WTC11 (cell line): ENCODE measurements at regions not wholly inside any gene's neighbourhood (a gene's known extent, or its start where the extent isn't known, plus 50 kb on each side); places are given as distances from the start of the nearest gene placed in this dataset.

ENCODE experiments used
- ATAC-seq: fragments of 200-7000 bp; cut with Tn5 transposase; 2 replicates; pipeline ENCODE4 v1.10.0; 2021; ENCODE audit warnings: mild to moderate bottlenecking, moderate library complexity
- CTCF ChIA-PET: fragments of 300-600 bp; sonication (Branson Sonifier 250); formaldehyde crosslinking; loops from one replicate; lab custom pipeline; 2021; ENCODE audit warnings: antibody characterized with exemption; lab: Charles Lee
- POLR2A ChIA-PET: fragments of 350-600 bp; sonication (Branson Sonifier 250); formaldehyde crosslinking; loops from one replicate; lab custom pipeline; 2021; ENCODE audit warnings: antibody characterized with exemption; lab: Charles Lee
- DNase-seq: peaks from one replicate; pipeline ENCODE4 v3.0.0; 2021; ENCODE audit warnings: low spot score
- H3K27ac Mint-ChIP-seq: 2 replicates; pipeline ENCODE4 v1.8.0; 2021; ENCODE audit warnings: mixed read lengths
- H3K27me3 Mint-ChIP-seq: 2 replicates; pipeline ENCODE4 v1.8.0; 2021; ENCODE audit warnings: low read depth, mild to moderate bottlenecking, moderate library complexity, mixed read lengths
- H3K36me3 Mint-ChIP-seq: 2 replicates; pipeline ENCODE4 v1.8.0; 2021; ENCODE audit warnings: mixed read lengths
- H3K4me1 Mint-ChIP-seq: 2 replicates; pipeline ENCODE4 v1.8.0; 2022; ENCODE audit warnings: mixed read lengths
- H3K4me3 Mint-ChIP-seq: 2 replicates; pipeline ENCODE4 v1.8.0; 2021; ENCODE audit warnings: mild to moderate bottlenecking, moderate library complexity, mixed read lengths
- H3K9me3 Mint-ChIP-seq: 2 replicates; pipeline ENCODE4 v1.8.0; 2021; ENCODE audit warnings: mixed read lengths
- AFF4 ChIP-seq: sonication (generic); formaldehyde crosslinking; IDR thresholded peaks from 2 replicates; pipeline ENCODE4 v1.8.1; 2023; ENCODE audit warnings: mild to moderate bottlenecking, missing genetic modification reagents, borderline replicate concordance
- ATF6 ChIP-seq: sonication (generic); formaldehyde crosslinking; IDR thresholded peaks from 2 replicates; pipeline ENCODE4 v1.8.1; 2023; ENCODE audit warnings: mild to moderate bottlenecking, missing genetic modification reagents
- E2F4 ChIP-seq: sonication (generic); formaldehyde crosslinking; IDR thresholded peaks from 2 replicates; pipeline ENCODE4 v1.8.1; 2022; ENCODE audit warnings: low read depth, mild to moderate bottlenecking, moderate library complexity, missing genetic modification reagents, borderline replicate concordance
- FOXJ3 ChIP-seq: sonication (generic); formaldehyde crosslinking; IDR thresholded peaks from 2 replicates; pipeline ENCODE4 v1.9.0; 2021; ENCODE audit warnings: missing genetic modification reagents, mild to moderate bottlenecking, borderline replicate concordance
- FOXP4 ChIP-seq: sonication (generic); formaldehyde crosslinking; IDR thresholded peaks from 2 replicates; pipeline ENCODE4 v1.8.0; 2022; ENCODE audit warnings: mild to moderate bottlenecking, missing genetic modification reagents
- GABPB1 ChIP-seq: sonication (generic); formaldehyde crosslinking; IDR thresholded peaks from 2 replicates; pipeline ENCODE4 v1.8.1; 2023; ENCODE audit warnings: mild to moderate bottlenecking, missing genetic modification reagents
- NR1H2 ChIP-seq: sonication (generic); formaldehyde crosslinking; IDR thresholded peaks from 2 replicates; pipeline ENCODE4 v1.9.0; 2021; ENCODE audit warnings: mild to moderate bottlenecking, moderate library complexity, missing genetic modification reagents
- OVOL2 ChIP-seq: fragments of 250-450 bp; sonication (Bioruptor Pico); IDR thresholded peaks from 2 replicates; pipeline ENCODE4 v1.9.0; 2021; ENCODE audit warnings: mild to moderate bottlenecking, borderline replicate concordance
- PRDM15 ChIP-seq: sonication (generic); formaldehyde crosslinking; IDR thresholded peaks from 2 replicates; pipeline ENCODE4 v1.8.0; 2022; ENCODE audit warnings: missing genetic modification reagents
- PRRX2 ChIP-seq: fragments of 250-450 bp; sonication (Bioruptor Pico); IDR thresholded peaks from 2 replicates; pipeline ENCODE4 v1.8.0; 2021; ENCODE audit warnings: mild to moderate bottlenecking
- TCF7 ChIP-seq: sonication (generic); formaldehyde crosslinking; IDR thresholded peaks from 2 replicates; pipeline ENCODE4 v1.8.0; 2022; ENCODE audit warnings: mild to moderate bottlenecking, low read depth, missing genetic modification reagents, moderate library complexity
- USF2 ChIP-seq: sonication (generic); formaldehyde crosslinking; IDR thresholded peaks from 2 replicates; pipeline ENCODE4 v1.8.1; 2023; ENCODE audit warnings: mild to moderate bottlenecking, missing genetic modification reagents, moderate library complexity
- ZNF232 ChIP-seq: sonication (generic); formaldehyde crosslinking; IDR thresholded peaks from 2 replicates; pipeline ENCODE4 v1.8.0; 2022; ENCODE audit warnings: mild to moderate bottlenecking, missing genetic modification reagents
- ZNF396 ChIP-seq: fragments of 250-450 bp; sonication (Bioruptor Pico); IDR thresholded peaks from 2 replicates; pipeline ENCODE4 v1.8.0; 2021; ENCODE audit warnings: mild to moderate bottlenecking, moderate library complexity, borderline replicate concordance
- ZNF671 ChIP-seq: fragments of 250-450 bp; sonication (Bioruptor Pico); IDR thresholded peaks from 2 replicates; pipeline ENCODE4 v1.8.0; 2021; ENCODE audit warnings: mild to moderate bottlenecking
- TF ChIP-seq, protein P1 (sequence below): sonication (generic); formaldehyde crosslinking; IDR thresholded peaks from 2 replicates; pipeline ENCODE4 v1.8.0; 2022; ENCODE audit warnings: mild to moderate bottlenecking, missing genetic modification reagents
- TF ChIP-seq, protein P2 (sequence below): sonication (generic); formaldehyde crosslinking; IDR thresholded peaks from 2 replicates; pipeline ENCODE4 v1.8.1; 2022; ENCODE audit warnings: missing genetic modification reagents, borderline replicate concordance
- TF ChIP-seq, protein P3 (sequence below): sonication (generic); formaldehyde crosslinking; IDR thresholded peaks from 2 replicates; pipeline ENCODE4 v1.8.1; 2022; ENCODE audit warnings: mild to moderate bottlenecking, moderate library complexity, missing genetic modification reagents

GRCh38 chr18:37997695-37998094 is 432.1 kb upstream of the CELF4 start:
- POLR2A ChIA-PET, result no interaction called here
- H3K4me1 Mint-ChIP-seq, result peaks cover 16% of the 10 kb centered on the region
- TF ChIP-seq, protein P1, sequence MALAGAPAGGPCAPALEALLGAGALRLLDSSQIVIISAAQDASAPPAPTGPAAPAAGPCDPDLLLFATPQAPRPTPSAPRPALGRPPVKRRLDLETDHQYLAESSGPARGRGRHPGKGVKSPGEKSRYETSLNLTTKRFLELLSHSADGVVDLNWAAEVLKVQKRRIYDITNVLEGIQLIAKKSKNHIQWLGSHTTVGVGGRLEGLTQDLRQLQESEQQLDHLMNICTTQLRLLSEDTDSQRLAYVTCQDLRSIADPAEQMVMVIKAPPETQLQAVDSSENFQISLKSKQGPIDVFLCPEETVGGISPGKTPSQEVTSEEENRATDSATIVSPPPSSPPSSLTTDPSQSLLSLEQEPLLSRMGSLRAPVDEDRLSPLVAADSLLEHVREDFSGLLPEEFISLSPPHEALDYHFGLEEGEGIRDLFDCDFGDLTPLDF, result no peak
- no peak for TF ChIP-seq PRRX2 (CRISPR knock-in tag)
- no peak for TF ChIP-seq FOXP4 (CRISPR knock-in tag)
- TF ChIP-seq OVOL2 (CRISPR knock-in tag), result no peak
- TF ChIP-seq, protein P2, sequence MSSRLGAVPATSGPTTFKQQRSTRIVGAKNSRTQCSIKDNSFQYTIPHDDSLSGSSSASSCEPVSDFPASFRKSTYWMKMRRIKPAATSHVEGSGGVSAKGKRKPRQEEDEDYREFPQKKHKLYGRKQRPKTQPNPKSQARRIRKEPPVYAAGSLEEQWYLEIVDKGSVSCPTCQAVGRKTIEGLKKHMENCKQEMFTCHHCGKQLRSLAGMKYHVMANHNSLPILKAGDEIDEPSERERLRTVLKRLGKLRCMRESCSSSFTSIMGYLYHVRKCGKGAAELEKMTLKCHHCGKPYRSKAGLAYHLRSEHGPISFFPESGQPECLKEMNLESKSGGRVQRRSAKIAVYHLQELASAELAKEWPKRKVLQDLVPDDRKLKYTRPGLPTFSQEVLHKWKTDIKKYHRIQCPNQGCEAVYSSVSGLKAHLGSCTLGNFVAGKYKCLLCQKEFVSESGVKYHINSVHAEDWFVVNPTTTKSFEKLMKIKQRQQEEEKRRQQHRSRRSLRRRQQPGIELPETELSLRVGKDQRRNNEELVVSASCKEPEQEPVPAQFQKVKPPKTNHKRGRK (CRISPR knock-in tag), result no peak
- no peak for TF ChIP-seq ATF6 (CRISPR knock-in tag)
- no peak for TF ChIP-seq ZNF671
- TF ChIP-seq NR1H2, result no peak
- TF ChIP-seq, protein P3, sequence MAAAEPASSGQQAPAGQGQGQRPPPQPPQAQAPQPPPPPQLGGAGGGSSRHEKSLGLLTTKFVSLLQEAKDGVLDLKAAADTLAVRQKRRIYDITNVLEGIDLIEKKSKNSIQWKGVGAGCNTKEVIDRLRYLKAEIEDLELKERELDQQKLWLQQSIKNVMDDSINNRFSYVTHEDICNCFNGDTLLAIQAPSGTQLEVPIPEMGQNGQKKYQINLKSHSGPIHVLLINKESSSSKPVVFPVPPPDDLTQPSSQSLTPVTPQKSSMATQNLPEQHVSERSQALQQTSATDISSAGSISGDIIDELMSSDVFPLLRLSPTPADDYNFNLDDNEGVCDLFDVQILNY, result no peak
- TF ChIP-seq FOXJ3, result no peak
- no peak for TF ChIP-seq TCF7
- TF ChIP-seq AFF4 (CRISPR knock-in tag), result no peak
- no peak for TF ChIP-seq GABPB1 (CRISPR knock-in tag)
- TF ChIP-seq E2F4 (CRISPR knock-in tag), result no peak
- TF ChIP-seq ZNF396 (CRISPR knock-in tag), result no peak
- no peak for TF ChIP-seq USF2
- no peak for TF ChIP-seq ZNF232 (CRISPR knock-in tag)
- TF ChIP-seq PRDM15 (CRISPR knock-in tag), result no peak

More at GRCh38 chr18:37997695-37998094, 432.1 kb upstream of the CELF4 start:
- Mint-ChIP-seq H3K9me3 (no peaks in the 10 kb centered on the region), H3K27ac (no peak overlapping the region), H3K4me3 (no peak overlapping the region), H3K27me3 (no peaks in the 10 kb centered on the region), H3K36me3 (no peaks in the 10 kb centered on the region)
- CTCF ChIA-PET, result no interaction called here
- no peak for DNase-seq
- ATAC-seq, result no peak
